ENCODE measurements at regions not wholly inside any gene's neighbourhood (a gene's known extent, or its start where the extent isn't known, plus 50 kb on each side); places are given as distances from the start of the nearest gene placed in this dataset.

- TF ChIP-seq KDM5A (IDR thresholded peaks at IDR 0.05; ENCODE audit: low read length) (no peak), POLR2AphosphoS5 (IDR thresholded peaks at IDR 0.05; ENCODE audit: low read depth, low read length) (no peak), RXRA (IDR thresholded peaks at IDR 0.05; ENCODE audit: insufficient read depth, low read depth, low read length) (no peak), RAD21 (IDR thresholded peaks at IDR 0.05 in 1 of 2, conservative IDR thresholded peaks at IDR 0.05 in 1 of 2; ENCODE audit: low read depth in 2 of 2, low read length in 2 of 2) (no peak), SIX5 (IDR thresholded peaks at IDR 0.05; ENCODE audit: low read depth, low read length) (no peak)
Observed at GRCh38 chr19:30897553-30897952, 451.7 kb downstream of the TSHZ3 start (continued).
